GM23338 (cell line): ENCODE measurements at regions not wholly inside any gene's neighbourhood (a gene's known extent, or its start where the extent isn't known, plus 50 kb on each side); places are given as distances from the start of the nearest gene placed in this dataset.

ENCODE experiments used
- CREB1 ChIP-seq: fragments of 250-450 bp; sonication (Bioruptor Pico); IDR thresholded peaks from 2 replicates; pipeline ENCODE4 v1.5.0; 2020; ENCODE audit warnings: low read depth, mild to moderate bottlenecking, moderate library complexity
- CTCF ChIP-seq, 2 experiments: fragments of 200-600 bp in 1 of 2; sonication (generic) in 1 of 2; conservative IDR thresholded peaks; 2 replicates each; pipeline versions ENCODE4 v1.5.1 to v1.6.1; 2016 to 2017; ENCODE audit warnings: antibody characterized with exemption in 2 of 2, low read depth in 2 of 2, mild to moderate bottlenecking in 2 of 2, moderate library complexity in 1 of 2
- ETS1 ChIP-seq: IDR thresholded peaks from 2 replicates; pipeline ENCODE4 v1.6.1; 2016; ENCODE audit warnings: antibody characterized with exemption
- EZH2 ChIP-seq: fragments of 200-600 bp; sonication (generic); IDR thresholded peaks from one replicate; pipeline ENCODE4 v1.8.0; 2017; ENCODE audit warnings: antibody characterized with exemption, mild to moderate bottlenecking, low read depth; ENCODE audit not compliant: unreplicated experiment
- EZH2phosphoT487 ChIP-seq: fragments of 200-600 bp; sonication (generic); IDR thresholded peaks from one replicate; pipeline ENCODE4 v1.8.1; 2018; ENCODE audit warnings: antibody characterized with exemption; ENCODE audit not compliant: unreplicated experiment
- JUNB ChIP-seq: IDR thresholded peaks from one replicate; pipeline ENCODE4 v1.6.1; 2016; ENCODE audit warnings: antibody characterized with exemption; ENCODE audit not compliant: unreplicated experiment
- NANOG ChIP-seq: IDR thresholded peaks from 2 replicates; pipeline ENCODE4 v1.6.1; 2016; ENCODE audit warnings: antibody characterized with exemption, borderline replicate concordance
- POLR2AphosphoS5 ChIP-seq: IDR thresholded peaks from 2 replicates; pipeline ENCODE4 v1.6.1; 2016; ENCODE audit warnings: antibody characterized with exemption, low read depth
- REST ChIP-seq: IDR thresholded peaks from one replicate; pipeline ENCODE4 v1.6.1; 2018; ENCODE audit warnings: antibody characterized with exemption; ENCODE audit not compliant: unreplicated experiment
- STAT1 ChIP-seq: IDR thresholded peaks from one replicate; pipeline ENCODE4 v1.6.1; 2016; ENCODE audit warnings: antibody characterized with exemption; ENCODE audit not compliant: unreplicated experiment
- ZNF331 ChIP-seq: fragments of 250-450 bp; sonication (Bioruptor Pico); IDR thresholded peaks from 2 replicates; pipeline ENCODE4 v1.5.0; 2020; ENCODE audit warnings: low read depth, mild to moderate bottlenecking, moderate library complexity

GRCh38 chr2:237179161-237179560, 93.5 kb downstream of the COPS8 start:
- TF ChIP-seq POLR2AphosphoS5 (no peak), EZH2 (no peak), REST (no peak), CTCF (conservative IDR thresholded peaks at IDR 0.05; ENCODE audit: low read depth in 2 of 2) (no peak), JUNB (no peak), NANOG (no peak), CREB1 (CRISPR knock-in tag) (no peak), EZH2phosphoT487 (no peak), ETS1 (no peak), STAT1 (no peak), ZNF331 (CRISPR knock-in tag) (no peak)
